ENCODE measurements at regions not wholly inside any gene's neighbourhood (a gene's known extent, or its start where the extent isn't known, plus 50 kb on each side); places are given as distances from the start of the nearest gene placed in this dataset.
"Not testable (repeated sequence)": the region's sequence is repeated elsewhere in the genome, so short reads cannot be mapped to it uniquely, and the experiment has no call there.

- no peak for DNase-seq (ENCODE audit: low read depth)
Observed at GRCh38 chr6:142637624-142638351, 307.2 kb downstream of the HIVEP2 start.

DNA sequence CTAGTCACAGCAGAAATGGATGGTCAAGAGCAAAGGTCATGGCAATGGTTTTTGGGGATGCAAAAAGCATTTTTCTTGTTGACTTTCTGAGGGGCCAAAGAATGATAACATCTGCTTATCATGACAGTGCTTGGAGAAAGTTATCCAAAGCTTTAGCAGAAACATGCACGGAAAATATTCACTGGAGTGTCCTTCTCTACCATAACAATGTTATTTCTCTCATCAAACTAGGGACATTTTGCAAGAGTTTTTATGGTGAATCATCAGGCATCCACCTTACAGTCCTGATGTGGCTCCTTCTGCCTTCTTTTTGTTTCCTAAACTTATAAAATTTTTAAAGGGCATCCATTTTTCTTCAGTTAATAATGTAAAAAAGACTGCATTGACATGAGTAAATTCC is 302.3 kb downstream of the HIVEP2 start:
- DNase-seq (ENCODE audit: low read depth), result no peak

DNA sequence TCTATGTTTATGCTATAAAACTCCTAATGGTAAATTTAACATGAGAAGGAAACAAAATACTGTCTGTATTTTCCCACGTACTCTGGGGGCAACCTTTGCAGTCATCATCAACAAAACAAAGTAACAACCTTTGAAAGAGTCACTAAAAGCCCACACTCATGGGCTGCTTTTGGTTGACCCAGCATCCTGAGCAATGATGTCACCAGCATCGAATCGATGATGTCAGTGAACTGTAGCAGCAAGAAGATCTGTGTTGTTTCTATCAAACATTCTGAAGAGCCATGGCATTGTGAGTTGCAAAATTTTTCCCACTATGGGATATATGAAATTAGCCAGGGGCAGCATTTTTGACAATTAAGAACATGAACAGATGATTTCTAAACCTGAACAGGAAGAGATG is 300.1 kb downstream of the HIVEP2 start:
- no peak for DNase-seq (ENCODE audit: low read depth)

DNA sequence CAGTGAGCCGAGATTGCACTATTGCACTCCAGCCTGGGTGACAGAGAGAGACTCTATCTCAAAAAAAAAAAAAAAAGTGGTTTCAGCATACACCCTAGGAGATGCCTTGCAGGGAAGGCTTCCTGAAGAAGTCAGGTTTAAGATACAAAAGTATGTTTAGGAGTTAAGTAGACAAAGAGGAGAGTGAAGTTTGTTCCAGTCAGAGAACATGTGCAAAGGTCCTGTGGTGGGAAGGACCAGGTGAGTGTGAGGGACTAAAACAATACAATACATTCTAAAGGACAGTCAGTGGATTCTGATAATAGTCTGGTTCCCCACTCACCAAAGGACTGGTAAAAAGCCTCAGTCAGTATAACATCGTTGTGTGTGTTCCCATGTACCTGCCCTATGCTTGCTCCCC is 299.3 kb downstream of the HIVEP2 start:
- DNase-seq (ENCODE audit: low read depth), result no peak

GRCh38 chr6:142647449-142648035 is 297.4 kb downstream of the HIVEP2 start:
- no peak for DNase-seq (ENCODE audit: low read depth)

- DNase-seq (ENCODE audit: low read depth), result no peak
Observed at GRCh38 chr6:142648036-142648451, 296.9 kb downstream of the HIVEP2 start.

DNA sequence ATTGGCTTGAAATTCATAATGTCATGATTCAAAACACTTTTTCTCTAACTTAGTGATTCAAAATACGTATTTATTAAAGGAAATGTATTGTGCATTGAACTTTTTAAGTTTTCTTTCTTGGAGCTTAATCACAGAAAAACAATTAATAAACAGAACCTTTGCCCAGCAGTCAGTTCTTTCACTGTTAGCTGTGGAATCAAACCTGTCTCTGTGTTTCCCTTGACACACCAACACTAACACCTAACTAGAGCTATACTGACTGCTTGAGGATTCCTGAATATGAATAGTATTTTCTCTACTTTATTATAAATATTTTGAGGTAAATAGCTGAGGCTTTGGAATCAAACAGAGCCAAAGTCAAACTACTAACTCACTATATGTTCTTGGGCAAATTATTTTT is 296.4 kb downstream of the HIVEP2 start:
- DNase-seq (ENCODE audit: low read depth), result no peak

DNA sequence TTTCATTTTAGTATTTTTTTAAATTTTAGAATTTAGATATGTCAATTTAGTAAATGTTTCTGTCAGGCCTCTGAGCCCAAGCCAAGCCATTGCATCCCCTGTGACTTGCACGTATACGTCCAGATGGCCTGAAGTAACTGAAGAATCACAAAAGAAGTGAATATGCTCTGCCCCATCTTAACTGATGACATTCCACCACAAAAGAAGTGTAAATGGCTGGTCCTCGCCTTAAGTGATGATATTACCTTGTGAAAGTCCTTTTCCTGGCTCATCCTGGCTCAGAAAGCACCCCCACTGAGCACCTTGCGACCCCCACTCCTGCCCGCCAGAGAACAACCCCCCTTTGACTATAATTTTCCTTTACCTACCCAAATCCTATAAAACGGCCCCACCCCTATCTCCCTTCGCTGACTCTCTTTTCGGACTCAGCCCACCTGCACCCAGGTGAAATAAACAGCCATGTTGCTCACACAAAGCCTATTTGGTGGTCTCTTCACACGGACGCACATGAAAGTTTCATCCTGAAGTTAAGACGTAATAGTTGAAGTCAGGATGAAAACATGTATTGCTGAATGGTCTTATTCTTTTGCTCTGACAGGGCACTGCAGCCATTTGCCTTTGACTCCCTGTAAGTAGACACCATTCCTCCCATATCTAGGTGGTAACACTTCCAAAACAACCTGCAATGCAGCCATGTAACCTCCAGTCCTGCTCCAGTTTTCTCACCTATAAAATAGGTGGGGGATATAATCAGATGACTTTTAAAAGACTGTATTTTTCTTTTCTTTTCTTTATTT is 295.3 kb downstream of the HIVEP2 start:
- not testable (repeated sequence) for DNase-seq (ENCODE audit: low read depth)

- DNase-seq (ENCODE audit: low read depth), result no peak
Observed at GRCh38 chr6:142651384-142651783, 293.6 kb downstream of the HIVEP2 start.

DNA sequence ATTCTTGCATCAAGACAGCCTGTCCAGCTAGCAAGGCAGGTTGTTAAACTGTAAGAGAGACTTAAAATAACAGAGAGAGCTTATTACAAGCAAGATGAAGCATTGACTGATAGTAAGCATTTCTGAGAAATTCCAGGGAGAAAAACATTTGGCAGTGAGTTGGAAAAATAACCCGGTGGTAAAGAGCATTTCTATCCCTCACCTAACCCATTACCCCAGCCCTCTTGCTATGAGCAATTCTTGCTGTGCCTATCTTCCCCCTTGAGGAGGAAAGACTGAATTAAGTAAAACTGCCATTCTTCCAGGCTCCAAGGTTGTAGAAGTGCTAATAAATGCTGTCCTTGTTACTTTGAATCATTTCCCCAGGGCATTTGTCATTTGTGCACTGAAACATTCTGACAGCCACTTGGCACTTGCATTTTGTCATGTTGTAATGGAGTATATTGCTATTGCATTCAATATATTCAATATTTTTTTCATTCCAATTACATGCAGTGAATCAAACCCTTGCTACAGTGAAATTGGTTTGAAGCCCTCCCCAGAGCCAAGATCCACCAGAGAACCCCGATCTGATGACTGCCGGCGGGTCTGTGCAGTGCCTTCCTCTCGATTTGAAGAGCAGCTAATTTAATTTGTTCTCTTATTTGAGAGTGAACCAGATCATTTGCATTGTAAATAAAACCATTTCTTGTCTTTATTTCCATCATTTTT is 291.1 kb downstream of the HIVEP2 start:
- no peak for DNase-seq (ENCODE audit: low read depth)

GRCh38 chr6:142659661-142660060 is 285.3 kb downstream of the HIVEP2 start:
- no peak for DNase-seq (ENCODE audit: low read depth)

DNA sequence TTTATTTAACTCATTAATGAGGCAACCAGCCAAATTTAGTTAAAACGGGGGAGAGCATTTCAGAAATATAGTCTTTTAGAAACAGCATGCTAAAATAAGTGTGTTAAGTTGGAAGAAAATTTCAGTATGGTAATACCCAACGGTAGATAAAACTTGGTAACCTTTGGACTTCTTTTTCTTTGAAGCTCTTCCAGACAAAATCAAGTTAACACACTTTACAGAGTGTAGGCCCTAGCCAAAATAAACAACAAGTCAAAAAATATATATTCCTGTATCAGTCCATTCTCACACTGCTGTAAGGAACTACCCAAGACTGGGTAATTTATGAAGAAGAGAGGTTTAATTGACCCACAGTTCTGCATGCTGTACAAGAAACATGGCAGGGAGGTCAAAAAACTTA is 279.6 kb downstream of the HIVEP2 start:
- no peak for DNase-seq (ENCODE audit: low read depth)

GRCh38 chr6:142666599-142667185 is 278.3 kb downstream of the HIVEP2 start:
- no peak for DNase-seq (ENCODE audit: low read depth)

DNA sequence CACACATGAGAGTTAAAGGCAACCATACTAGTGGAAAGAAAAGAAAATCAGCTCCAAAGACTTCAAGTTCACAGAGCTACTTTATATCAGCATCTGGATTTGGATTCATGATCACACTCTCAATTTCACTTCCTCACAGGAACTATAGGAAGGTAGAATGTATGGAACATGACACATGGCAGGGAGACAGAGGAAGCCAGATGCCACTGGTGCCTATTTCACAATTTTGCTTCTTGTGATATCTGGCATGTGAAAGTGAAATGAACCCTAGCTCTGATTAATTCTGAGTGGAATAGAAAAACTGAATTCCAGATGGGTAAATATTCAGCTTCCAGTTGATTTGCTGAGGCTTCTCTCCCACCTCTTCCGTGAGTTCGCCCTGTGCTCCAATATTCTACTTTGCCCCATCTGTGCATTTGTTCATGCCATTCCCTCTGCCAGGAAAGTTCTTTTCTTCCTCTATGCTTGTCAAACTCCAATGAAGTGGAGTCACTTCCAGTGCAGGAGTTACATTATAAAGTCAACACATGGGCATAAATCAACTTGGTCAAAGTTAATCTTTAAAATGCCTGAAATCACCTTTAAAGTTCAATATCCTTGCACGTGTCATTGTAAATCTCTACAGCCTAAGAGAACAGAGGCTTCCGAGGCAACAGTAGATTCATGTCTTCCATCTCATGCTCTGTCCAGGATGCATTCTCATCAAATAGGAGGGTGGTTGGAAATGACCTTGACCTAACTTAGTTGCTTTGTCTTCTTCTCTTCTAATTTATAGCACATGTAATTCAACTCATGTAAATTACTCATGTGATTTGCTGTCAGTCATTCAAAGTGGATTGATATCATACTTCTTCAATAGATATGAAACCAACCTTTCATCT is 275.3 kb downstream of the HIVEP2 start:
- DNase-seq (ENCODE audit: low read depth), result no peak

GRCh38 chr6:142671791-142672190 is 273.2 kb downstream of the HIVEP2 start:
- DNase-seq (ENCODE audit: low read depth), result no peak

DNA sequence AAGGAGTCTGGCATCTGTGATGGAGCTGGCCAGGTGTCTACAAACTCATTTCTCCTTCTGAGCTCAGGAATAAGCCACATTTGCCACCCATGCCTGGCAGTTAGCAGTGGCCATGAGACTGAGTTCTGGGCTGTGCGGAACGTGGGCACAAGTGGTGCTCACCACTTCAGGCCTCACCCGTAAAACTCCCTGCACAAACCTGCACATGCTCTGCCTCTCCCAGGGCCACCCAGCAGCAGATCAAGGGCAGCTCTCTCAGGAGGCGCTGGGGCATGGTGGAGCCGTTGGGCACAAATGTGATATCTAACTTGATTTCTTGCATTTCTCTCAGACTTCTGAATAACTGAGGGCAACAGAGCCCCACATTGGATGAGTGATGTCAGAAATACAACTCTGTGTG is 269.5 kb downstream of the HIVEP2 start:
- no peak for DNase-seq (ENCODE audit: low read depth)

DNA sequence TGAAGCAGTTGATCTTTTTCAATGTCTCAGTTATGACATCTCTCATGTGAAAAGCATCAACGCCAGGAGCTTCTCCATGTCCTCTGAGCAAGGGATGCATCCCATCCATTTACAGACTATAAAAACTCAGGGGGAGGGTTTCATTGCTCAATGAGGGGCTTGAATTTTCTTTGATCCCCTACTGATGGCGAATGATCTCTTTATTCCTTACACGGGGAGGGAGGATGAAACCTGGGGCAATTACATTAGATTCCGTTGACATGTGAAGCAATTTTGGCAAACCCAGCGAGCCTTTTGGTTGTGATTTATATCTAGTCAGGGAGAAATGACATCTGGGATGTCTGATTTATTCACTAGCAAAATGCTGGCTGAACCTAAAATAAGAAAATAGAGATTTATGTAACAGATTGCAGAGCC is 268.9 kb downstream of the HIVEP2 start:
- DNase-seq (ENCODE audit: low read depth), result no peak

DNA sequence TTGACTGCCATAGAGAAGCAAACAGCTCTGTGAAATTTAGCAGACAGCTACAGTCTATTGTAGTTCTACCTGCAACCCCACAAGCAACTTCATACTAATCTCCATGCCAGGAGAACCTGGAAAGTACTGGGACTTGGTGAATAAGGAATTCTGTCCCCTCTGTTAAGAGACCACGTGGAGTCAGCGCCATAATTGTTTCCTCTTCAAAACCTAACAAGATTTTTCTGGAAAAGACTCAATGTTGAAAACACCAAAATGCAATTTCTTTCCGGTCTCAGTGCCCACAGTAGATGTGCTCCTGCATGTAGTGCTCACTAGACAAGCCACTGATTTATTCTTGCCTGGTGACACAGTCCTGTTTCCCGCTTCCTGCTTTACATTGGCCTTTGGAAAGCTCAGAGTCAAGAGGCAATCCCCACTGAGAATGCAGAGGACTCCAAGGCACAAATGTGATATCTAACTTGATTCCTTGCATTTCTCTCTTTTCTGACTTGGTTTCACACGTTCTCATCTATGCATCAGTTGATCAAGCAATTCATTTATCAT is 268.3 kb downstream of the HIVEP2 start:
- DNase-seq (ENCODE audit: low read depth), result no peak

DNA sequence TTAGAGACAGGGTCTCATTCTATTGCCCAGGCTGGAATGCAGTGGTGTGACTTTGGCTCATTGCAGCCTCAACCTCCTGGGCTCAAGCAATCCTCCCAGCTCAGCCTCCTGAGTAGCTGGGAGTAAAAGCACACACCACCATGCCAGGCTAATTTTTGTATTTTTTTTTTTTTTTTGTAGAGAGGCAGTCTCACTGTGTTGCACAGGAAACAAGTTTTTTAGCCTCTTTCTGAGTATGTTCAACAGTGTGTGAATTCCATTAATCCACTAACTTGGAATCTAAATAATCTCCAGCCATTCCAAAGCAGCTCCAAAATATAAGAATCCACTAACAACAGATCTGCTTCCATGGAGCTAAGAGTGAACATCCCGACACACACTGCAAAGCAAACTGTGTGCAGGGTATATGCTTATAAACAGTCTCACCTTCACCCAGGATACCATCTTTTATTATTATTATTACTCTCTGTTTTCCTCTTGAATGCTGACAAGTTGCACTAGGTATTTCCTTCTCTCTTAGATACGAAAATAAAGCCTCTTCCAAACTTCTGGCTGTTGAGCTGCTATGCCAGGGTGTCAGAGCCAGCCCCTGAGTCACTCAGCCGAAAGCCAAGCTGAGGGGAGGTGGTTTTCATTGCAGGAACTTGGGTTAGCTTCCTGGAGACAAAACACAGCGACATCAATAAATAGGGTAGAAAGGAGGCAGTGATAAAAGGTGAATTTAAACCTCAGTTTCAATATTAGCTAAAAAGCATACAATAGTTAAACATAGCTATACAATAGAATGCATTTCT is 264.9 kb downstream of the HIVEP2 start:
- DNase-seq (ENCODE audit: low read depth), result no peak

GRCh38 chr6:142681099-142681498 is 263.9 kb downstream of the HIVEP2 start:
- no peak for DNase-seq (ENCODE audit: low read depth)
